Epithelial cell of esophagus (primary cell): ENCODE measurements at regions not wholly inside any gene's neighbourhood (a gene's known extent, or its start where the extent isn't known, plus 50 kb on each side); places are given as distances from the start of the nearest gene placed in this dataset.

ENCODE experiments used
- DNase-seq: peaks from one replicate; pipeline ENCODE4 v3.0.0; 2010; ENCODE audit warnings: low read depth
- H3K4me3 ChIP-seq: 2 replicates; pipeline ENCODE4 v1.5.1; 2011; ENCODE audit warnings: mild to moderate bottlenecking, low read length, control low read depth
- TF ChIP-seq, protein P1 (sequence below): IDR thresholded peaks from 2 replicates; pipeline ENCODE4 v1.5.1; 2011; ENCODE audit warnings: low read depth, mild to moderate bottlenecking, low read length, control low read depth, inconsistent platforms; ENCODE audit not compliant: insufficient read depth; ENCODE audit errors: missing control alignments

DNA sequence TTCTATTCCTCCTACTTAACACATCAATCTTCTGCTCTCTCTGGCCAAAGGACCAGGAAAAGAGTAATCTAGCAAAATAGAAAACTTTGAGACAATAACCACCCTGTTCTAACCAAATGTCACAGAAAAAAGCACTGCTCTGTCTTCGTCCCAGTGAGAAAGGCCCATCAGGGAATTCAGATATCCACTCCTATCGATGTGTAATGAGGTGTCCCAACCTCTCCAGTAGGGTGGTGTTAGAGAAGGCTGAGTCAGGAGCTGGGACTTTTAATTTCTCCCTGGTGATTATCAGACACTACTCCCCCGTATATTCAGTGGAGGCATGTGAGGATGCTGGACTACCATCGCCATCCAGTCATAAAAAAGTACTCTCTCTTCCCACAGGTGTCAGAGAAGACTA, 130.3 kb downstream of the TMTC3 start:
- H3K4me3 ChIP-seq: no peak overlapping the region

GRCh38 chr12:88273450-88273849, 131.3 kb downstream of the TMTC3 start:
- no peak for DNase-seq
- TF ChIP-seq, protein P1, sequence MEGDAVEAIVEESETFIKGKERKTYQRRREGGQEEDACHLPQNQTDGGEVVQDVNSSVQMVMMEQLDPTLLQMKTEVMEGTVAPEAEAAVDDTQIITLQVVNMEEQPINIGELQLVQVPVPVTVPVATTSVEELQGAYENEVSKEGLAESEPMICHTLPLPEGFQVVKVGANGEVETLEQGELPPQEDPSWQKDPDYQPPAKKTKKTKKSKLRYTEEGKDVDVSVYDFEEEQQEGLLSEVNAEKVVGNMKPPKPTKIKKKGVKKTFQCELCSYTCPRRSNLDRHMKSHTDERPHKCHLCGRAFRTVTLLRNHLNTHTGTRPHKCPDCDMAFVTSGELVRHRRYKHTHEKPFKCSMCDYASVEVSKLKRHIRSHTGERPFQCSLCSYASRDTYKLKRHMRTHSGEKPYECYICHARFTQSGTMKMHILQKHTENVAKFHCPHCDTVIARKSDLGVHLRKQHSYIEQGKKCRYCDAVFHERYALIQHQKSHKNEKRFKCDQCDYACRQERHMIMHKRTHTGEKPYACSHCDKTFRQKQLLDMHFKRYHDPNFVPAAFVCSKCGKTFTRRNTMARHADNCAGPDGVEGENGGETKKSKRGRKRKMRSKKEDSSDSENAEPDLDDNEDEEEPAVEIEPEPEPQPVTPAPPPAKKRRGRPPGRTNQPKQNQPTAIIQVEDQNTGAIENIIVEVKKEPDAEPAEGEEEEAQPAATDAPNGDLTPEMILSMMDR: no peak
- no peak overlapping the region for H3K4me3 ChIP-seq

More for the DNA sequence above, 130.3 kb downstream of the TMTC3 start:
- no peak for DNase-seq
- TF ChIP-seq, protein P1: no peak

- no peak for DNase-seq
- no peak overlapping the region for H3K4me3 ChIP-seq
- TF ChIP-seq, protein P1: no peak
Observed at GRCh38 chr12:88273875-88274274, 131.8 kb downstream of the TMTC3 start.

DNA sequence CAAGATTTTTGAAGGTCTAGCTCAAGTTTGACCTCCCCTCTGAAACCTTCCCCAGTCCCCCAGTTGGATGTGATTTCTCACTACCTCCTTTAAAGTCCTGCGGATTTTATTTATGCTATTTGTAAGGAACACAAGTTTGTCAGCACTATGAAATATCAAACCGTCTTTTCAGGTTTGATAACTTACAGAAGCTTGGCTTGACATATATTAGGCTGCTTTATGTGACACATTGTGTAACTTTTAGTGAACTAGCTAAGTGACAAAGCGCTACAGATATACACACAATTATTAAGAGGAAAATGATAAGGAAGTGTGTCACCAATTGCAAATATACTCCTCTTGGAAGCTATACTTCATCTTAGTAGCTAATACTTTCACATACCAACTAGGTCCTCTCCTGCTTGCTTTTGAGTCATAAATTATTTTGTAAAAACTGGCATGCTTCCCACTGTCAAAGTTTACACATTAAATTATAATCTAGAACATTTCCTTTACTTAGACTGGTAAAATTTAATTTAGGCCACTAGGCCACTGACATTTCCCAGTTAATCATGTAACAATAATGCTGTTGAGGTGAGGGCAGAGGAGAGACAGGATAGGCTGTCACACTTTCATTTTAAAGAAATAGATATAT, 149.5 kb downstream of the TMTC3 start:
- no peak for DNase-seq
- H3K4me3 ChIP-seq: no peak overlapping the region
- TF ChIP-seq, protein P1: no peak

GRCh38 chr12:88298014-88298682, 156.0 kb downstream of the TMTC3 start:
- no peak overlapping the region for H3K4me3 ChIP-seq
- TF ChIP-seq, protein P1: no peak
- DNase-seq: no peak

DNA sequence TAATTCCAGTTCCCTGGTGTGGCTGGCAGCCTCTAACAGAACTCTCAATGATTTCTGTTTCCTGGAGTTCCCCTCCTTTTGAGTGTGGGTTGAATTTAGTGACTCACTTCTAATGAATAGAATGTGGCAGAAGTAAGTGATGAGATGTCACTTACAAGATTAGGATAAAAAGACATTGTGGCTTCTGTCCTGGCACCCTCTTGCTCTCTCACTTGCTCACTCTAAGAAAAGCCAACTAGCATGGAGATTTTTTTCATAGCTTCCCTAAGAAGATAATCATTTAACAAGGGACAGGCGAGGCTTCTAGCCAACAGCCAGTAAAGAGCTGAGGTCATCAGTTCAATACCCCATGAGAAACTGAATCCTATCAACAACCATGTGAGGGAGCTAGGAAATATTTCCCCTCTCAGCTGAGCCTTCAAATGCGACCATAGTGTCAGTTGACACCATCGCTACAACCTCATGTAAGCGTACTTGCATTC, 156.7 kb downstream of the TMTC3 start:
- TF ChIP-seq, protein P1: no peak

More for the DNA sequence above, 156.7 kb downstream of the TMTC3 start:
- no peak overlapping the region for H3K4me3 ChIP-seq
- peak; percentile 95 for DNase-seq
